T-helper 1 cell treated with Interleukin-12 subunit alpha and Interleukin-12 subunit beta and Interleukin-4 antibody, amounts not matched to agents 30 ng/mL and 1 ng/mL, for 36 hours (primary cell): ENCODE measurements at regions not wholly inside any gene's neighbourhood (a gene's known extent, or its start where the extent isn't known, plus 50 kb on each side); places are given as distances from the start of the nearest gene placed in this dataset.
"Not testable (repeated sequence)": the region's sequence is repeated elsewhere in the genome, so short reads cannot be mapped to it uniquely, and the experiment has no call there.

ENCODE experiments used
- intact Hi-C: fragments of 100-400 bp; cut with micrococcal nuclease; formaldehyde crosslinking; loops from one replicate; pipeline ENCODE4 v1.15.1; 2024

- intact Hi-C loops = no loop called here
Observed at GRCh38 chr13:89294115-89294867, 1623.1 kb downstream of the SLITRK5 start.

- intact Hi-C loops = no loop called here
Observed at GRCh38 chr13:89307278-89307677, 1636.1 kb downstream of the SLITRK5 start.

GRCh38 chr13:89310943-89311672, 1639.9 kb downstream of the SLITRK5 start:
- intact Hi-C loops = no loop called here

DNA sequence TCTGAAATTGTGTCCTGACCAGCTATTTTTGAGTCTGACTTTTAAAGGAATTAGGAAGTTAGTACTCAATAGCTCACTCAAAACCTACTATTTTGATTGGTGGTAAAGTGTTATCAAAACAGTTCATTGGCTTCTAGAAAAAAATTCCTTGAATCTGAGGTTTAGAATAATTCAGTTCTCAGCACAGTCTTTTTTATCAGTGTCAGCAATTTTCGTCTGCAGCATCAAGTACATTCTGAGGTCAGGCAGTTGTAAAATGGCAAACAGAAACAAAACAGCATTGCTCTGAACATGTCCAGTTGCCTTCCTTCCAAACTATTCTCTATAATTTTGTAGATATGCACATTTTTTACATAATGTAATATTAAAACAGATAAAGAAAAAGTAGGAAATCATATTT, 1644.1 kb downstream of the SLITRK5 start:
- intact Hi-C loops = no loop called here

DNA sequence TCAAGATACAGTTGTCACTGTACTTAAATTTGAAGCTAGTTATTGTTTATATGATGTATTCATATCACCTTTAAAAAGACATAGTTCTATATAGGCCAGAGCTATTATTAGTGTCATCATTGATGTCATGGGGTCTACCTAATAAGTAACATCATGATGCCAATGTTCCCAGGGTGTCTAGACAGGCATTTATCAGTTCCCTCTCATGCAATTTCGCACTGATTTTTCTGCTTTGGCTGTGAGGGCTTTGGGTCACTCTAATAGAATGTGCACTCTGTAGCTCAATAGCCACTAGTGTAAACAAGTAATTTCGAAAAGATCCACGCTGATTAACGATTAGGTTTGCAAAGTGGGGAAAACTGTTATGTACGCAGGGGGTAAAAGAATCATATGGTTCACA, 1651.3 kb downstream of the SLITRK5 start:
- intact Hi-C loops = no loop called here

DNA sequence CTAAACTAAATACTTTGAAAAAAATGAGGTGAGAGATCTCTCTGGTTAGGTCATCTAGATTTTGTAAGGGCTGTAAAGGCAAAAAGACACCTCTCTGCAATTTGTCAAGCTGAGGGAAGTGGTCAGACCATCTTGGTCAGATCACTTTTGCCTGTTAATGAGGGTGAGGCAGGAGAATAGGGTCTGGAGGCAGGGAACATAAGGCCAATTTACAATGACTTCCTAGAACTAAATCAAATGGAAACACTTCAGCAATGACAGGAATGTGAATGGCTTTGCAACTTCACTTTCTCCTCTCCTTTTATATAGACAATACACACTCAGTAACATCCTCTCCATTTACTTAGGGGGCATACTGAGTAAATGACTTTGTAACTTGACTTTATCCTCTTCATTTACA, 1653.4 kb downstream of the SLITRK5 start:
- intact Hi-C loops = no loop called here

DNA sequence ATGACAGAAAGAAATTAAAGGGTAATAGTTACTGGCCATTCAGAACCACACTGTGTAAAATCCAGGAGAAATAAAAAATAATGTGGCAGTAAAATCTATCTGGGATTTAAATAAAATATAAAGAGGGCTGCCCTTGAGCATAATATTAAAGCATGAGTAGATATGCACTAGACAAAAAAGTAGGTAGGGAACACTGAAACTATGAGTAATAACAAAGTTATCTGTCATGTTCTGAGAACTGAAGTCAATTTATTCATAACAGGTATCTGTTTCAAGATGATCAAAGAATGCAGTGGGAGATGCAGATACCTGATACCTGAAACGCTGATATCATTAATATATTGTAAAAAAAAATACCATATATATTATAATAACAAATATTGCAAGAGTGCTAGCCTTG, 1672.0 kb downstream of the SLITRK5 start:
- intact Hi-C loops = no loop called here

- intact Hi-C loops = no loop called here
Observed at GRCh38 chr13:89352384-89352783, 1681.2 kb downstream of the SLITRK5 start.

DNA sequence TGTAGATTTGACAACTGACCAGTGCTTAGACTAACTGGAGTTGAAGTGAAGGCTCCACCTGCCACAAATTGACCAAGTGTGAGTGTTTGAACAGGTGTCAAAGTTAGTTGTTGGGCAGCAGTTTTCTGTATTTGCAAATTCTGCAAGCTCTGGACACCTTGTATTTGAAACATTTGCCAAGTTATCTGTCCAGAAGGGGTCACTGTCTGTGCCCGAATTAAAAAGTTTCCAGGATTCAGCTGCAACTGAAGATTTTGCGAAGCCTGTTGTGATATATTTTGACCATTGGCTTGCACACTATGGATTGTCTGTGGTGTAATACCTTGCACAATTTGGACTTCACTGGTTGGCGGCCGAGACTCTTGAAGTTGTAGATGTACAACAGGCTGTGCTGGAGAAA, 1690.7 kb downstream of the SLITRK5 start:
- intact Hi-C loops = no loop called here

DNA sequence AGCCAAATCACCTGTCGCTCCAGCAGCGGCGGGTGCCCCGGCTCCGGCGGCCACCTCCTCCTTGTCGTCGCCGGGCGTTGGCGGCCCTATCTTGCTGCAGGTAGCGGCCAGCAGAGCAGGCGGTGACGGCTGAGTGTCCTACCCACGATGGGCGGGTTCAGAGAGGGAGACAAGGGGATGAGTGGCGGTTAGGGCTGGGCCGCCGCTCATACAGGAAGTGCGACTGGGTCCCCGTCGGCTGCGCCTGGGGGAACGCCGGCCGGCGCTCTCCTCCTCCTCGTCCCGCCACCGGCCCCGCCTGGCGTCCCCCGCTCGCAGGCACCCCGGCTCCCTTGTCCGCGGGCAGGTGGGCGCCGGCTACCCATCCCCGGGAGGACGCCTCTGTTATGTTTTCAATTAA, 1692.0 kb downstream of the SLITRK5 start:
- intact Hi-C loops = no loop called here

DNA sequence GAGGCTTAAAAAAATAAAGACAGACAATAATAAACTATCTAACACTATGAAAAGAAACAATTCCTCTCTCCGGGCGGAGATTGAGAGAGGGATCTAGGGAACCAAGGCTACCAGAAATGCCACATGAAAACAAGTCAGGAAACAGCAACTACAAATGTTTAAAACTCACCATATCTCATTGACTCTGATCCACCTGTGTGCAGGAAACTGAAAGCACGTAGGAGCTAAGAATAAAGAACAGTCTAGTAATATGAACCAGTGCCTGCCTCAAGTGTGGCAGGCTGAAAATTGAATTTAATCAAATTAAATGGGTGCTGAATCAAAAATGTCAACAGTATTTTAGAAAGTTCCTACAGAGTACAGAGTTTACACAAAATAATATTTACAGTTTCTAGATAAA, 1701.0 kb downstream of the SLITRK5 start:
- intact Hi-C loops = no loop called here

DNA sequence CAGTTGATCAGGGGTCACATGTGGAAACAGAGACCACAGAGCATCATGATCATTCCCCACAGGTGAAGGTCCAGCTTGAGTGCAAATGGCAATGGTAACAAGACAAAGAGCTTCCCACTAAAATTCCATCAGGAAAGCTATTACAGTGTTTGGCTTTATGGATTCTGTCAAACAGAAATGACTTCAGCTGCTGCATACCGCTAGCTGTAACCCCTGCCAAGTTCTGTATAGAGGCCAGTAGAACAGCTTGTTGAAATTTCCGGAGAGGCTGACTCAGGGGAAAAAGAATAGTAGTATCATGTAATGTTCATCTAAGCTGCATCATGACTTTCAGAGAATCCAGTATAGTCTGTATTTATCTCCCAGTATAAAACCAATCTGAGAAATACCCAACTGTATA, 1704.7 kb downstream of the SLITRK5 start:
- intact Hi-C loops = no loop called here

DNA sequence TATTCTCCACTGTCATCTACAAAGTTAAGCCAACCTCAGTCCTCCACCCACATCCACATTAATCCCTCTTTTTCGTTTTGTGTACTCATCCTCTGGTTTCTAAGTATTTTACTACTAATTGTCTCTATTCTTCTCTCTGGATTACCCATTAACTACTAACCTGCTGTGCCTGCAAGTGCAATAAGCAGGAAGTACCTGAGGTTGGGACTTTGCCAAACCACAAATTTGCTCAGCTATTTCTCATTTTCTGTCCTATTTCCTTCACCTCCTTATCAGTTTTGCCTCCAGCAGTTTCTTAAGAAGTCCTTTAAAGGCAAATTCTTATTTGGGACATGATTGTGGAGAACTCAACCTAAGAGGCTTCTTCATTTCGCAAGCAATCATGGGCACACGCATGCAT, 1708.9 kb downstream of the SLITRK5 start:
- intact Hi-C loops = no loop called here

DNA sequence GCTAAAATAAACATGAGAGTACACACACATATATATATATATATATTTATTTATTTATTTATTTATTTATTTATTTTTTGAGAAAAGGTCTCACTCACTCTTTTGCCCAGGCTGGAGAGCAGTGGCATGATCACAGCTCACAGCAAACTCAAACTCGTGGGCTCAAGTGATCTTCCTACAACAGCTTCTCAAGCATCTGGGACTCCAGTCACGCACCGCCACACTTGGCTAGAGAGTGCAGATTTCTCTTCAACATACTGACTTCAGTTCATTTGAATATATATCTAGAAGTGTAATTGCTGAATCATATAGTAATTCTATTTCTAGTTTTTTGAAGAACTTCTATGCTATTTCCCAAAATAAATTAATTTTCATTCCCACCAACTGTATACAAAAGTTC, 1711.8 kb downstream of the SLITRK5 start:
- intact Hi-C loops = no loop called here

- intact Hi-C loops = no loop called here
Observed at GRCh38 chr13:89383891-89384290, 1712.7 kb downstream of the SLITRK5 start.

DNA sequence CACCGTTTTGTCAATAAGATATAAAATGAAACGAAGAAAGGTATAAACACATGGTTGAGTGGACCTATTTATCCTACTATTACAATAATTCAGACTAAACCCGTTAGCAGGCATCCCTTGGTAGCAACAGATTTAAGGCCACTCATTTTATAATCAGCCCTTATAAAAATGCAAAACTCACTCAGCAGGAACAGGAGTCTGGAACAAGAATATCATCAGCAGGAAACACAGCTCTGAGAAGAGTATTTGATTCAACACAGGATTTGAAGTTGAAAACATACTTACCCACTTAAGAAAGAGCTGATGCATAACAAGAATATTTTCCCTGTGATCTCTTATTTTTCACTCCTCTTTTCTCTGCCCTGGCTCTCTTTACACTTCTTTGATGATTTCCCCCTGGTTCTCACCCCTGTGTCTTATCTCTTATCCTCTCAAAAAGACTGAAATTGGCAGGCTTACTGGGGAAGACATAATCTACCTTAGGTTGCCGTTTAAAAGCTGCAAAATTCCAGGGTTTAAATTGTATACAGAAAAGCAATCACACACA, 1722.7 kb downstream of the SLITRK5 start:
- intact Hi-C loops = no loop called here

GRCh38 chr13:89401264-89401675, 1730.1 kb downstream of the SLITRK5 start:
- intact Hi-C loops = no loop called here

- intact Hi-C loops = no loop called here
Observed at GRCh38 chr13:89402211-89402610, 1731.0 kb downstream of the SLITRK5 start.

DNA sequence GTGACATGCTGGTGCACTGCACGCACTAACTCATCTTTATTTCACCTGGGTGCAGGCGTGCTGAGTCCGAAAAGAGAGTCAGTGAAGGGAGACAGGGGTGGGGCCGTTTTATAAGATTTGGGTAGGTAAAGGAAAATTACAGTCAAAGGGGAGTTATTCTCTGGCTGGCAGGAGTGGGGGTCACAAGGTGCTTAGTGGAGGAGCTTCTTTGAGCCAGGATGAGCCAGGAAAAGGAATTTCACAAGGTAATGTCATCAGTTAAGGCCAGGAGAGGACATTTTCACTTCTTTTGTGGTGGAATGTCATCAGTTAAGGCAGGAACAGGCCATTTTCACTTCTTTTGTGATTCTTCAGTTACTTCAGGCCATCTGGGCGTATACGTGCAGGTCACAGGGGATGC, 1734.9 kb downstream of the SLITRK5 start:
- intact Hi-C loops = not testable (repeated sequence)

GRCh38 chr13:89407357-89407756, 1736.2 kb downstream of the SLITRK5 start:
- intact Hi-C loops = no loop called here

DNA sequence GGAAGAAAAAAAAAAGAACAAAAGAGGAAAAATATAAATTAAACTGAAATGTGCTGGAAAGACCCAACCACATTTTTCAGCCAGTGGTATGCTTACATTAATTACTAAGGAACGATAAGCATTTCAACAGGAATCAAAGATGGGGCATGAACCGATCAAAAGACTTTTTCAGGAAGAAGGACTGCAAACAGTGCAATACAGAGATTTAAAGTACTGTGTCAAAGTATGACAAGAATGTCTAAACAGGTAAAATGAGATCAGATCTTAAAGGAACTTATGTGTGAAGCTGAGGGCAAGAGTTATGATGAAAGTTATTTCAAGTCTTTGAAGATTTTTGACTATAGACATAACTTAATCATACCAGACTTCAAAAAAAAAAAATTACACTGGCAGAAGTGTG, 1761.8 kb downstream of the SLITRK5 start:
- intact Hi-C loops = no loop called here

GRCh38 chr13:89434624-89435023, 1763.5 kb downstream of the SLITRK5 start:
- intact Hi-C loops = not testable (repeated sequence)

- intact Hi-C loops = no loop called here
Observed at GRCh38 chr13:89454681-89455080, 1783.5 kb downstream of the SLITRK5 start.
